ENCODE measurements at regions not wholly inside any gene's neighbourhood (a gene's known extent, or its start where the extent isn't known, plus 50 kb on each side); places are given as distances from the start of the nearest gene placed in this dataset.
"Not testable (repeated sequence)": the region's sequence is repeated elsewhere in the genome, so short reads cannot be mapped to it uniquely, and the experiment has no call there.

DNA sequence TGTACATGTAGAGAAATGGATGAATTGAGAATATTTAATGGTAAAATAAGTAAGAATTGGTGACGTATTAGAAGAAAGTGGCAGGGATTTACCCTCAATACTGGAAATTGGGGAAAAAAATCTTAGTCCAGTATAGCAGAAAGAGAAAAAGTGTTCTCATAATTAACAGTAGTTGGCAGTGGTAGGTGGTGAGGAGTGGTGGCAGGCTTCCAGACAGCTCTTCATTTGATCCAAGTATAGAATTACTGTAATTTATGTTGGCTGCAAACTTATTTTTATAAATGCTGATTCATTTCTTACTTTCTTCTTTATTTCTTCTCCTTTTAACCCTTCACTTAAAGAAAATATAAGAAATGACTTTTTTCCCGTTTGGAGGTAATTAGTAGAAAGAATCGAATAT is 1182.4 kb downstream of the KHDRBS2 start:
- TF ChIP-seq CTCF, POLR2A (IDR thresholded peaks at IDR 0.05): not testable (repeated sequence)
